GM12878 (cell line): ENCODE measurements at regions not wholly inside any gene's neighbourhood (a gene's known extent, or its start where the extent isn't known, plus 50 kb on each side); places are given as distances from the start of the nearest gene placed in this dataset.

Source experiments
- ATAC-seq: fragments of 200-7000 bp; cut with Tn5 transposase; 3 replicates; pipeline ENCODE4 v1.9.1; 2020; ENCODE audit warnings: mild to moderate bottlenecking, moderate library complexity
- BruUV-seq: library from RNA; stranded (reverse); fragments of 400-500 nt; replicated peaks from 2 replicates; lab custom pipeline; 2021; lab: Mats Ljungman, UMichigan
- CTCF ChIA-PET: fragments of 300-600 bp; sonication (Branson Sonifier 250); formaldehyde crosslinking; extraction: SDS; loops from one replicate; lab custom pipeline; 2021; ENCODE audit warnings: inconsistent platforms; lab: Yijun Ruan, JAX
- POLR2A ChIA-PET: fragments of 350-600 bp; formaldehyde crosslinking; extraction: SDS; loops from one replicate; lab custom pipeline; 2021; ENCODE audit warnings: inconsistent platforms; lab: Charles Lee
- RAD21 ChIA-PET: fragments of 300-600 bp; sonication (Branson Sonifier 250); formaldehyde crosslinking; loops from one replicate; lab custom pipeline; 2023; ENCODE audit warnings: antibody characterized with exemption; ENCODE audit not compliant: unreplicated experiment; lab: Charles Lee
- SMC1A ChIA-PET: fragments of 300-600 bp; sonication (Branson Sonifier 250); formaldehyde crosslinking; loops from one replicate; lab custom pipeline; 2023; ENCODE audit not compliant: unreplicated experiment, uncharacterized antibody; lab: Charles Lee
- DNase-seq: peaks from one replicate; pipeline ENCODE4 v3.0.0-alpha.2; 2011; ENCODE audit warnings: low read depth, low spot score
- FAIRE-seq: peaks from 3 replicates; lab custom pipeline; 2011; peaks lifted over from hg19 to GRCh38; lab: Jason Lieb, UNC
- H2AFZ ChIP-seq: 2 replicates; pipeline ENCODE4 v1.6.0; 2011; ENCODE audit warnings: low read depth, low read length, control low read depth; ENCODE audit not compliant: control insufficient read depth
- H3K27ac ChIP-seq: 2 replicates; pipeline ENCODE4 v1.5.1; 2011; ENCODE audit warnings: control low read depth; ENCODE audit not compliant: control insufficient read depth, insufficient read depth
- H3K27me3 ChIP-seq, 2 experiments: replicated peaks in 1 of 2; 2 replicates each; pipeline versions ENCODE4 v1.6.0 to v1.6.1; 2011; ENCODE audit warnings: low read length in 1 of 2; ENCODE audit not compliant: control insufficient read depth in 2 of 2, insufficient read depth in 2 of 2
- H3K36me3 ChIP-seq, 2 experiments: 2 replicates each; pipeline ENCODE4 v1.5.1; 2011; ENCODE audit warnings: low read length in 1 of 2; ENCODE audit not compliant: control insufficient read depth in 2 of 2, insufficient read depth in 2 of 2
- H3K4me1 ChIP-seq: 2 replicates; pipeline ENCODE4 v1.6.1; 2011; ENCODE audit warnings: mild to moderate bottlenecking, low read length, moderate library complexity, mixed read lengths; ENCODE audit not compliant: control insufficient read depth, insufficient read depth
- H3K4me2 ChIP-seq: 2 replicates; pipeline ENCODE4 v1.6.0; 2011; ENCODE audit warnings: control low read depth; ENCODE audit not compliant: control insufficient read depth, insufficient read depth
- H3K4me3 ChIP-seq: fragments of 200-600 bp; sonication (generic); 2 replicates; pipeline ENCODE4 v1.5.1; 2016
- H3K79me2 ChIP-seq: 2 replicates; pipeline ENCODE4 v1.6.0; 2011; ENCODE audit warnings: low read length; ENCODE audit not compliant: control insufficient read depth, insufficient read depth
- H3K9ac ChIP-seq: 2 replicates; pipeline ENCODE4 v1.8.0; 2011; ENCODE audit warnings: low read length, control low read depth, mixed read lengths; ENCODE audit not compliant: control insufficient read depth, insufficient read depth
- H3K9me3 ChIP-seq: replicated peaks from 3 replicates; pipeline ENCODE4 v1.5.1; 2011; ENCODE audit warnings: mild to moderate bottlenecking, low read length; ENCODE audit not compliant: control insufficient read depth, insufficient read depth
- H4K20me1 ChIP-seq: 2 replicates; pipeline ENCODE4 v1.6.0; 2011; ENCODE audit not compliant: control insufficient read depth, insufficient read depth
- ATF7 ChIP-seq: fragments of 450-650 bp; IDR thresholded peaks from 2 replicates; pipeline ENCODE4 v1.6.1; 2016; ENCODE audit warnings: low read depth, mild to moderate bottlenecking
- CREB1 ChIP-seq: IDR thresholded peaks from 2 replicates; pipeline ENCODE4 v1.6.1; 2012; ENCODE audit warnings: low read depth, mild to moderate bottlenecking, inconsistent platforms
- HCFC1 ChIP-seq: fragments of 150-350 bp; IDR thresholded peaks from 2 replicates; pipeline ENCODE4 v1.6.1; 2014; ENCODE audit warnings: low read length
- JUNB ChIP-seq: IDR thresholded peaks from 2 replicates; pipeline ENCODE4 v1.6.1; 2016; ENCODE audit warnings: antibody characterized with exemption, mild to moderate bottlenecking
- RAD51 ChIP-seq: fragments of 450-650 bp; IDR thresholded peaks from 2 replicates; pipeline ENCODE4 v1.6.1; 2016; ENCODE audit warnings: moderate library complexity, mild to moderate bottlenecking, inconsistent platforms
- SMARCA5 ChIP-seq: fragments of 450-650 bp; IDR thresholded peaks from 2 replicates; pipeline ENCODE4 v1.6.1; 2017; ENCODE audit warnings: mild to moderate bottlenecking
- ZNF207 ChIP-seq: fragments of 450-650 bp; IDR thresholded peaks from 2 replicates; pipeline ENCODE4 v1.6.1; 2014; ENCODE audit warnings: antibody characterized with exemption, mild to moderate bottlenecking, borderline replicate concordance
- ZNF274 ChIP-seq: IDR thresholded peaks from one replicate; pipeline ENCODE4 v1.8.0; 2011; ENCODE audit not compliant: insufficient read length, insufficient read depth
- WGBS: methylation state at CpG from one replicate; pipeline ENCODE4 v1.1.6; 2016; ENCODE audit warnings: low lambda C conversion rate; ENCODE audit not compliant: insufficient replicate concordance, insufficient coverage; ENCODE audit errors: missing lambda C conversion rate; 5-methylcytosine and 5-hydroxymethylcytosine counted together
- in situ Hi-C: fragments of 300-500 bp; cut with MboI; formaldehyde crosslinking; loops from 9 replicates; pipeline ENCODE4 v1.14.3; 2018; ENCODE audit warnings: mixed read lengths
- intact Hi-C: fragments of 100-400 bp; cut with micrococcal nuclease; formaldehyde crosslinking; loops from one replicate; pipeline ENCODE4 v1.14.2; 2022; ENCODE audit not compliant: unreplicated experiment
- TF ChIP-seq, protein P1 (sequence below): fragments of 150-350 bp; IDR thresholded peaks from 2 replicates; pipeline ENCODE4 v1.6.1; 2016; ENCODE audit warnings: low read depth, low read length
- TF ChIP-seq, protein P2 (sequence below): IDR thresholded peaks from 2 replicates; pipeline ENCODE4 v1.6.1; 2012; ENCODE audit warnings: low read depth, low read length, improper control_type of control experiment

DNA sequence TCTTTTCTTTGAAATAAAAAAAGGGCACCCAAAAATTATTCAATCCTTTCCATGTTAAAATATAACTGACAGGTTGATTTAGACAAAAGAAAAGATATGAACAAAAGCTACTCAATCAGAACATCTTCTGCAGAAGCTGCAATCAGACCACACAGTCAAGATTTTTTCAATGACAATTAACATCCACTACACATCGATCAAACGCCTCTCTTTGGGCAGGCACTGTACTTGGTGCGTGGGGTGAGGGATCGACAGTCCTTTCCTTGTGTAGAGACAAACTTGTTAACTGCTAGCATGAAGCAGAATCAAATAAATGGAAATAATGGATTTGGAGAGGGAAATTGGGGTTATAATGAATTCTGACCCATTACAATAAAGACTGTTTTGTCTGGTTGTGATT lies 71.2 kb upstream of the SESN3 start (continued):
- TF ChIP-seq, protein P1, sequence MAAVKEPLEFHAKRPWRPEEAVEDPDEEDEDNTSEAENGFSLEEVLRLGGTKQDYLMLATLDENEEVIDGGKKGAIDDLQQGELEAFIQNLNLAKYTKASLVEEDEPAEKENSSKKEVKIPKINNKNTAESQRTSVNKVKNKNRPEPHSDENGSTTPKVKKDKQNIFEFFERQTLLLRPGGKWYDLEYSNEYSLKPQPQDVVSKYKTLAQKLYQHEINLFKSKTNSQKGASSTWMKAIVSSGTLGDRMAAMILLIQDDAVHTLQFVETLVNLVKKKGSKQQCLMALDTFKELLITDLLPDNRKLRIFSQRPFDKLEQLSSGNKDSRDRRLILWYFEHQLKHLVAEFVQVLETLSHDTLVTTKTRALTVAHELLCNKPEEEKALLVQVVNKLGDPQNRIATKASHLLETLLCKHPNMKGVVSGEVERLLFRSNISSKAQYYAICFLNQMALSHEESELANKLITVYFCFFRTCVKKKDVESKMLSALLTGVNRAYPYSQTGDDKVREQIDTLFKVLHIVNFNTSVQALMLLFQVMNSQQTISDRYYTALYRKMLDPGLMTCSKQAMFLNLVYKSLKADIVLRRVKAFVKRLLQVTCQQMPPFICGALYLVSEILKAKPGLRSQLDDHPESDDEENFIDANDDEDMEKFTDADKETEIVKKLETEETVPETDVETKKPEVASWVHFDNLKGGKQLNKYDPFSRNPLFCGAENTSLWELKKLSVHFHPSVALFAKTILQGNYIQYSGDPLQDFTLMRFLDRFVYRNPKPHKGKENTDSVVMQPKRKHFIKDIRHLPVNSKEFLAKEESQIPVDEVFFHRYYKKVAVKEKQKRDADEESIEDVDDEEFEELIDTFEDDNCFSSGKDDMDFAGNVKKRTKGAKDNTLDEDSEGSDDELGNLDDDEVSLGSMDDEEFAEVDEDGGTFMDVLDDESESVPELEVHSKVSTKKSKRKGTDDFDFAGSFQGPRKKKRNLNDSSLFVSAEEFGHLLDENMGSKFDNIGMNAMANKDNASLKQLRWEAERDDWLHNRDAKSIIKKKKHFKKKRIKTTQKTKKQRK: no peak
- TF ChIP-seq CREB1: no peak
- no peak for TF ChIP-seq ZNF274
- TF ChIP-seq ZNF207: no peak

DNA sequence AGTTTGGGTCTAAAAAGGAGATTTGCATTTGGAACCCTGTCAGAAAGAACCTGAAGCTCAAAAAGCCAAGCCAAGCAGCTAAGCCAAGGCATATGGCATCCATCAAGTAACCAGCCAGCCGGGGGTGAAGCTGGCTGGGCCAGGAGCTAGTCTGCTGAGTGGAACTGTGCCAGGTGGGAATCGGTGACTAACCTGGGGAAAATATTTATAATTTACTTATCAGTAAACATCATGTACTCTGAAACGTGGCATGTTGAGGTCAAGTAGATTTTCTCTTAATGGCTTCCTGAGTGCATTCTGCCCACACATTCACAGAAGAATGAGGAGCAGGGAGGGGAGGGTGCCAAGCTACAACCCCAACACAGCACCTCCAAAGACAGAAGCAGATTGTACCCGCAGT lies 70.5 kb upstream of the SESN3 start:
- H4K20me1 ChIP-seq: no peaks in the 10 kb centered on the region
- in situ Hi-C loops (no loop called here), intact Hi-C loops (no loop called here)
- ChIA-PET SMC1A (interaction anchor here (0.7 to 1.5 kb wide), 5 partner anchors 47 to 147 kb away, joined by 3 read pairs; no protein-coding TSS in a partner anchor), RAD21 (interaction anchor here (1.5 kb wide), 2 partner anchors 47 to 148 kb away, joined by 3 read pairs; no protein-coding TSS in a partner anchor), CTCF (interaction anchor here (1.7 kb wide), 1 partner anchor 60 kb away, joined by 4 read pairs; no protein-coding TSS in a partner anchor), POLR2A (interaction anchor here (0.7 to 1.3 kb wide), 2 partner anchors 31 to 131 kb away, joined by 3 to 4 read pairs; no protein-coding TSS in a partner anchor)
- no peak overlapping the region for H3K9ac ChIP-seq
- no peak overlapping the region for H3K27ac ChIP-seq
- TF ChIP-seq, protein P2, sequence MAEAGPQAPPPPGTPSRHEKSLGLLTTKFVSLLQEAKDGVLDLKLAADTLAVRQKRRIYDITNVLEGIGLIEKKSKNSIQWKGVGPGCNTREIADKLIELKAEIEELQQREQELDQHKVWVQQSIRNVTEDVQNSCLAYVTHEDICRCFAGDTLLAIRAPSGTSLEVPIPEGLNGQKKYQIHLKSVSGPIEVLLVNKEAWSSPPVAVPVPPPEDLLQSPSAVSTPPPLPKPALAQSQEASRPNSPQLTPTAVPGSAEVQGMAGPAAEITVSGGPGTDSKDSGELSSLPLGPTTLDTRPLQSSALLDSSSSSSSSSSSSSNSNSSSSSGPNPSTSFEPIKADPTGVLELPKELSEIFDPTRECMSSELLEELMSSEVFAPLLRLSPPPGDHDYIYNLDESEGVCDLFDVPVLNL: no peak
- TF ChIP-seq SMARCA5: no peak
- no peak for TF ChIP-seq JUNB
- no peak for TF ChIP-seq ATF7
- TF ChIP-seq HCFC1: no peak
- TF ChIP-seq RAD51: no peak
- H3K27me3 ChIP-seq: no peaks in the 10 kb centered on the region; a peak in 1 of 4 replicates
- no peaks in the 10 kb centered on the region for H3K79me2 ChIP-seq
- ATAC-seq (no peak), DNase-seq (no peak), FAIRE-seq (no peak)
- no peak overlapping the region for H3K4me2 ChIP-seq
- no TSS peak for BruUV-seq
- no peak overlapping the region for H2AFZ ChIP-seq
- H3K4me1 ChIP-seq: peaks cover 9% of the 10 kb centered on the region; the same call in 1 of the 2 replicates
- no peaks in the 10 kb centered on the region for H3K36me3 ChIP-seq
- no peaks in the 10 kb centered on the region for H3K9me3 ChIP-seq
- 39% methylated on average over 4 of the region's 4 CpGs for WGBS
- H3K4me3 ChIP-seq: no peak overlapping the region
